ENCODE measurements at regions not wholly inside any gene's neighbourhood (a gene's known extent, or its start where the extent isn't known, plus 50 kb on each side); places are given as distances from the start of the nearest gene placed in this dataset.

DNA sequence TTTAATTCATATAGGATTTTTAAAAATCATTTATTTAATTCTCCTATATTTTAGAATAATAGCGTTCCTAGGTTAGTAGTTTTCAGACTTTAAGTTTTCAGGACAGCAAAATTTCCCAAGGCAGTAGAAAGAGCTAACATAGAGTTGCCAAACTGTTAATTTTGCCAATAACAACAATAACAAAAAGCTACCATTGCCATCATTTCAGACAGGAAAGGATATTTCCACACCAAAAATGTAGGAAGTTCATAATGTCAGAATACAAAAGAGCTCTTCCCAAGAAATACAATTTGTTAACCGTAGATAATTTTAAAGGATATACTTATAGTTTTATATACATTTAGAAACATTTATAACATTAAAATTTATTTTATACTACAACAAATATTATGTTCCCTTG lies 81.4 kb upstream of the EEA1 start:
- TF ChIP-seq, protein P1, sequence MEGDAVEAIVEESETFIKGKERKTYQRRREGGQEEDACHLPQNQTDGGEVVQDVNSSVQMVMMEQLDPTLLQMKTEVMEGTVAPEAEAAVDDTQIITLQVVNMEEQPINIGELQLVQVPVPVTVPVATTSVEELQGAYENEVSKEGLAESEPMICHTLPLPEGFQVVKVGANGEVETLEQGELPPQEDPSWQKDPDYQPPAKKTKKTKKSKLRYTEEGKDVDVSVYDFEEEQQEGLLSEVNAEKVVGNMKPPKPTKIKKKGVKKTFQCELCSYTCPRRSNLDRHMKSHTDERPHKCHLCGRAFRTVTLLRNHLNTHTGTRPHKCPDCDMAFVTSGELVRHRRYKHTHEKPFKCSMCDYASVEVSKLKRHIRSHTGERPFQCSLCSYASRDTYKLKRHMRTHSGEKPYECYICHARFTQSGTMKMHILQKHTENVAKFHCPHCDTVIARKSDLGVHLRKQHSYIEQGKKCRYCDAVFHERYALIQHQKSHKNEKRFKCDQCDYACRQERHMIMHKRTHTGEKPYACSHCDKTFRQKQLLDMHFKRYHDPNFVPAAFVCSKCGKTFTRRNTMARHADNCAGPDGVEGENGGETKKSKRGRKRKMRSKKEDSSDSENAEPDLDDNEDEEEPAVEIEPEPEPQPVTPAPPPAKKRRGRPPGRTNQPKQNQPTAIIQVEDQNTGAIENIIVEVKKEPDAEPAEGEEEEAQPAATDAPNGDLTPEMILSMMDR (IDR thresholded peaks at IDR 0.05; ENCODE audit: control extremely low read depth, extremely low read depth, low read depth, missing control alignments): no peak
- ChIA-PET CTCF (interaction anchor here (1.2 to 5.7 kb wide), 5 partner anchors 10 to 225 kb away, joined by 3 to 37 read pairs (median 3); no protein-coding TSS in a partner anchor), POLR2A (no interaction called here)
- no peak for DNase-seq (ENCODE audit: extremely low spot score)

DNA sequence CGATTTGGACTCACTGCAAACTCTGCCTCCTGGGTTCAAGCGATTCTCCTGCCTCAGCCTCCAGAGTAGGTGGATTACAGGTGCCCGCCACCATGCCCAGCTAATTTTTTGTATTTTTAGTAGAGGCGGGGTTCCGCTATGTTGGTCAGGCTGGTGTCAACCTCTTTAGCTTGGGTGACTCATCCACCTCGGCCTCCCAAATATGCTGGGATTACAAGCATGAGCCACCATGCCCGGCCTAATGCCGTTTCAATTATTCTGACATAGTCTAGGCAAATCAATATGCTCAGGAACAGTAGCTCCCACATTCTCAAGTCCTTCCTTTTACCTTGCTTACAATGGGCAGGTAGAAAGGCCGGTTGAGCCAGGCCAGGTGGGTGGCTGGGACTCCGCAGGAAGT lies 82.0 kb upstream of the EEA1 start:
- TF ChIP-seq, protein P1 (IDR thresholded peaks at IDR 0.05; ENCODE audit: control extremely low read depth, extremely low read depth, low read depth, missing control alignments): no peak
- POLR2A ChIA-PET: no interaction called here
- DNase-seq (ENCODE audit: extremely low spot score): no peak
- CTCF ChIA-PET: interaction anchor here (1.1 to 5.7 kb wide), 3 partner anchors 9 to 491 kb away, joined by 3 to 37 read pairs (median 30); no protein-coding TSS in a partner anchor

DNA sequence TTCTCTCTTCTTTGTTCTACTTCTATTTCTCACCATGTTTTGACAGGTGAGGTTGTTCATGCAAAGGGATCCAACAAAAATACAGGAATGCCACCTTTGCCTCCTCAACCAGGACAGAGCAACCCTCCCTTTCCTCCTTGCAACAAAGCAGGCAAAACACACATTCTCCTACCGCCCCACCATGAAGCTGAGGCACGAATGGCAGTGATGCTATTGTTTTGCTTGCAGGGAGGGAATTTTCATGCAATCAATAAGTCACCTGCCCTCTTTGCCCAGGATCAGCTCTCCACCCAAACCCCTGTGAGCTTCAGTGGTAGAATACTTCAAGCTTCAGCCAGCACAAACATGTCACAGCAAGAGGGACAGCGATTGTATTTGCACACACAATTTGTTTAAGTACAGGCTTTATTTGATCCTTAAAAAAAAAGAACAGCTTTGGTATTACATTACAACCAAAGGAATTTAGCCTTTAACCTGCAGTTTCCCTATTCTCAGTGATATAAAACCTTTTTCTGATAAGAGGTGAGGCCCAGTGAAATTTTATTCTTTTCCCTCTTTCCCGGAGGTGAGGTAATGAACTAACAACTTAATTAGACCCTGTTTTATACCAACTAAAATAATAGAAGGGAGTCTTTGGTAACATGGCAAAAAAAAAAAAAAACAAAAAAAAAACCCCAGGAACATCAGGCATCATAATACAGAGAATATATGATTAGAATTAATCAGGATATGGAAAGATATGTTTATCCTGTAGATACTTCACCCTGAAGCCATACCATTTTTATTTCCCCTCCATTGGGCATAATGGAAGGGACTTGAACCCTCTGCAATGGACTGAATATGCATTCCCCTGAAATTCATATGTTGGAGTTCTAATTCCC lies 87.0 kb upstream of the EEA1 start:
- CTCF ChIA-PET: interaction anchor here (0.8 to 2.5 kb wide), 6 partner anchors 9 to 381 kb away, joined by 3 to 9 read pairs (median 4); no protein-coding TSS in a partner anchor
- DNase-seq (ENCODE audit: extremely low spot score): no peak
- TF ChIP-seq, protein P1 (IDR thresholded peaks at IDR 0.05; ENCODE audit: control extremely low read depth, extremely low read depth, low read depth, missing control alignments): no peak
- POLR2A ChIA-PET: no interaction called here

DNA sequence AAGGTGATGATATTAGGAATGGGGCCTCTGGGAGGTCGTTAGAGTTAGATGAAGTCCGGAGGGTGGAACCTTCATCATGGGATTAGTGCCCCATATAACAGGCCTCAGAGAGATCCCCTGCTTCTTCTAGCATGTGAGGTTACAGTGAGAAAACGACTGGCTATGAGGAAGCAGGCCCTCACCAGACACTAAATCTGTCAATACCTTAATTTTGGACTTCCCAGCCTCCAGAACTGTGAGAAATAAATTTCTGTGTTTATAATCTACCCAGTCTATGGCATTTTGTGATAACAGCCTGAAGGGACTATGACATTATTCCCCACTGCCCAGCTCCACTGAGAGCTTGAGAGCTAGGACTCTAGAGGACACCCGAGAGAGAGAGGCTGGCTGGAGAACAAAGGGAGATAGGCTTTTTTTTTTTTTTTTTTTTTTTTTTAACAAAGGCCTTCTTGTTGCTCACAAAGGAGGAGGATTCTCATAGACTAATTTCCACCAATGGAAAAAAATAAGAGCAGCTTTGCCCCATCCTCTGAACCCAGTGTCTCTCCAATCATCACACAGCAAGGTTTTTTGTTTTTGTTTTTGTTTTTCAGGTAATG lies 87.8 kb upstream of the EEA1 start:
- TF ChIP-seq, protein P1 (IDR thresholded peaks at IDR 0.05; ENCODE audit: control extremely low read depth, extremely low read depth, low read depth, missing control alignments): no peak
- no peak for DNase-seq (ENCODE audit: extremely low spot score)
- ChIA-PET CTCF (interaction anchor here (0.8 to 2.5 kb wide), 3 partner anchors 10 to 381 kb away, joined by 3 to 9 read pairs (median 8); no protein-coding TSS in a partner anchor), POLR2A (interaction anchor here (0.6 kb wide), 1 partner anchor 901 kb away, joined by 5 read pairs; no protein-coding TSS in a partner anchor)

DNA sequence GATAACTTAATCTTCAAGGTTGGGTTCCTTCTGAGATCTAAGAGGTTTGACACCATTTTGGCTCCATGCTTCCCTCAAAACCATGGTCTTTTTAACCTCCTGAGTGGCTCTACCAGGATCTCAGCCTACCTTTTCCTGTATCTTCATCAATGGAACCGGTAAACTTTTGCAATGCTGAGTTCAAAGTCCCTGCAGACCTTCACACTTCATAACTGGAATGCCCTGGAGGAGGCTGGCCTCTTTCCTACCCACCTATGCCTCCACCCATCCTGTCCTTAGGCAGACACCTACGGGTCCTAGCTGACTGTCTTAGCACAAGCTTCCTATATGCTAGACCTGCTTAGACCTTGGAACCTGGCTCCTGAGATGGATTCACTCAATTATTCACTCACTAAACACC lies 89.5 kb upstream of the EEA1 start:
- no peak for DNase-seq (ENCODE audit: extremely low spot score)
- ChIA-PET POLR2A (no interaction called here), CTCF (interaction anchor here (5.0 kb wide), 1 partner anchor 10 kb away, joined by 30 read pairs; no protein-coding TSS in a partner anchor)
- TF ChIP-seq, protein P1 (IDR thresholded peaks at IDR 0.05; ENCODE audit: control extremely low read depth, extremely low read depth, low read depth, missing control alignments): no peak

DNA sequence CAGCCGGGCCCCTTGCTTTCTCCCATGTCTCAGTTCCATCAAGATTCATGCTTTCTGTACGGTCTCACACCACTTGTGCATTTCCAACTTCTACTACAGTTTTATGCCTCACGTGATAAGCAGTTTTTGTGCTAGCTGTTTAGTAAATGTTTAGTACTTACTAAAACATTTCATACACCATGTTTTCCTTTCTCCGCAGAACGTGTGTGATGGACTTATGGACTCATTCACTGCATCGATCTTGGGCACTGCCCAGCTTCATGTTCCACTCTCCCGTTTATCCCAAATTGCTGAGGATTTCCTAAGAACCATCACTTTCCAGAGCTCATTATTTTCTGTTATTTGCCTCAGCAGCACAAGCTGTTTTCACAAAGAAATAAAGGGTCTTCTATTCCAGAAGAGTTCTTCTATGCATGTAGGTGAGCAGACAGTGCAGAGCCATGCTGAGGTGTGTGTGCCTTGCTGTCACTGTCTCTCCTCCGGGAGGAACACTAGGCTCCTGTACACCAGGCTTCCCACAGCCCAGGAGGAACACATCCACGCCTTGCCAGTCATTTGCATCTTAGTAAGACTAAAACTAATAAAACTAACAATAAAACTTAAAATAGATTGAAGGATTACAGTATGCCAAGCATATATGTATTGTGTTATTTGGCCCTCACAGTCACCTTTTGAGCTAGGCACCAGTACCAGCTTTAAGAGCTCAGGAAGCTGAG lies 90.3 kb upstream of the EEA1 start:
- no peak for DNase-seq (ENCODE audit: extremely low spot score)
- TF ChIP-seq, protein P1 (IDR thresholded peaks at IDR 0.05; ENCODE audit: control extremely low read depth, extremely low read depth, low read depth, missing control alignments): no peak
- POLR2A ChIA-PET: no interaction called here
- CTCF ChIA-PET: interaction anchor here (1.3 to 5.0 kb wide), 4 partner anchors 10 to 1083 kb away, joined by 3 to 30 read pairs (median 4); no protein-coding TSS in a partner anchor

Measured in GM10248 (cell line).